SK-N-MC (cell line): ENCODE measurements at regions not wholly inside any gene's neighbourhood (a gene's known extent, or its start where the extent isn't known, plus 50 kb on each side); places are given as distances from the start of the nearest gene placed in this dataset.

Source experiments
- DNase-seq: peaks from one replicate; pipeline ENCODE4 v3.0.0-alpha.2; 2011; ENCODE audit warnings: low read depth, low spot score
- H3K27ac ChIP-seq: fragments of 200-600 bp; sonication (generic); 2 replicates; pipeline ENCODE4 v1.5.1; 2016; ENCODE audit warnings: mixed run types
- H3K36me3 ChIP-seq: fragments of 200-600 bp; sonication (generic); 2 replicates; pipeline ENCODE4 v1.6.1; 2017; ENCODE audit warnings: antibody characterized with exemption, low read length, mixed read lengths; ENCODE audit not compliant: insufficient read depth
- H3K4me3 ChIP-seq: fragments of 200-600 bp; sonication (generic); 2 replicates; pipeline ENCODE4 v1.5.1; 2016
- H3K9ac ChIP-seq: fragments of 200-600 bp; sonication (generic); 2 replicates; pipeline ENCODE4 v1.8.0; 2017; ENCODE audit warnings: mixed run types, mixed read lengths; ENCODE audit not compliant: insufficient read length
- H3K9me3 ChIP-seq: fragments of 200-600 bp; sonication (generic); 2 replicates; pipeline ENCODE4 v1.6.1; 2017; ENCODE audit warnings: low read depth, mild to moderate bottlenecking, antibody characterized with exemption, low read length, moderate library complexity, mixed read lengths
- EZH2 ChIP-seq: fragments of 200-600 bp; sonication (generic); IDR thresholded peaks from one replicate; pipeline ENCODE4 v1.6.1; 2017; ENCODE audit warnings: antibody characterized with exemption
- FOXP2 ChIP-seq: optimal IDR thresholded peaks from 2 replicates; pipeline ENCODE3; 2011; ENCODE audit warnings: mild to moderate bottlenecking, moderate library complexity; ENCODE audit not compliant: insufficient read depth; ENCODE audit errors: extremely low read length, control extremely low read depth
- POLR2AphosphoS5 ChIP-seq: IDR thresholded peaks from 2 replicates; pipeline ENCODE4 v1.6.1; 2012; ENCODE audit warnings: mild to moderate bottlenecking, low read depth, low read length, borderline replicate concordance

DNA sequence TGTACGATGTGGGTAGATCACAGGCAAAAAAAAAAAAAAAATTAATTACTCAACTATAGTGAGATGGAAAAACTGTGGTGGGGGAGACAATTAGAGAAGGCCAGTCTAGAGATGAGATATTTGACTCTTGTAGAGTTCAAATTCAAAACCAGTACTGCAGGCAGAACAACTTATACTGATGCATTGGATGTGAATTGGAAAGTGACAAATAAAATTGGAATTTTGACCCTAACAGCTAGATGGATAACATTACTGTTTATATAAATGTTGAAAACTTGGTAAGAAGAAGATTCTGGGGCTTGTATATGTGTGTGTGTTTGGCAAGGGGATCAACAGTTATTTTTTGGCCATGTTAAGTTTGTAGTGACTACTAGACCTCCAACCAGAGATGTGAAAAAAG is 256.9 kb downstream of the RND3 start:
- TF ChIP-seq FOXP2: no peak
- TF ChIP-seq EZH2: no peak
- TF ChIP-seq POLR2AphosphoS5: no peak
- Histone ChIP-seq H3K9me3 (no peaks in the 10 kb centered on the region), H3K4me3 (no peak overlapping the region), H3K27ac (no peak overlapping the region), H3K36me3 (no peaks in the 10 kb centered on the region), H3K9ac (no peak overlapping the region)
- DNase-seq: no peak

DNA sequence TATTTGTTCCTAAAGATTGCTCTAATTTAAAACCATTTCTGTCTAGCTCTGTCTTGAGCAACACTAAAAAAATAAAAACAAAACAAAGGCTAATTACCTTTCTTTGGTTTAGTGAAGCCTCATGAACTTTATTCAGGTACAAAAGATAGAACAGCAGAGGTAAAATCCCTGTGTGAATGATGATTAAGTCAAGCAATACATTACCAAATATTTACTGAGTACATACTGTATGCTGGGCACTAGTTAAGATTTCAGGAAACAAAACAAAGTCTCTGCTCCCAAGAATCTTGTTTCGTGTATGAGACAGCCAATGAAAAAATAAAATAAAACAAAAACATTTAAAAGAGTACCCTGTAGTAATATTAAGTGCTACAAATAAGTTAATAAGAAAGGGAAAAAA is 257.5 kb downstream of the RND3 start:
- Histone ChIP-seq H3K9me3 (no peaks in the 10 kb centered on the region), H3K36me3 (no peaks in the 10 kb centered on the region), H3K9ac (no peak overlapping the region), H3K27ac (no peak overlapping the region), H3K4me3 (no peak overlapping the region)
- DNase-seq: no peak
- TF ChIP-seq FOXP2: no peak
- TF ChIP-seq POLR2AphosphoS5: no peak
- no peak for TF ChIP-seq EZH2

DNA sequence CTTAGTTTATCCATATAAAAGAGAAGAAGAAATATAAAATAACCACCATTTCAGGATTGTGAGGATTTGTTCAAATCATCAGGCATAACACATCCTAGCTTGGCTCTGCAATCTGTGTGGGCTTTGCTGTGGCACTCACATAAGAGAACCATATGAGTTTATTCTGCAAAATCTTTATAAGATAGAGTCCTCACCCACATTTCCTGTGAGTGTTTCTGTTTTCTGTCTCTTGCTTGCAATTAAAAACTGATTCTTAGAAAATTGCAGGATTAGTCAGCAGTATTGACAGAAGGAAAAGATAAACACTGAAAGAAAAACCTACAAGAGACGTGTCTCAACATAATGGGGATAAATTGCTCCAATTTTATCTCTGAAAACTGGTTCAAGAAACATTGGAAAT is 258.5 kb downstream of the RND3 start:
- H3K9ac ChIP-seq: no peak overlapping the region
- no peak for DNase-seq
- no peak overlapping the region for H3K4me3 ChIP-seq
- H3K9me3 ChIP-seq: no peaks in the 10 kb centered on the region
- no peak overlapping the region for H3K27ac ChIP-seq
- no peak for TF ChIP-seq EZH2
- TF ChIP-seq POLR2AphosphoS5: no peak
- no peak for TF ChIP-seq FOXP2
- H3K36me3 ChIP-seq: no peaks in the 10 kb centered on the region

DNA sequence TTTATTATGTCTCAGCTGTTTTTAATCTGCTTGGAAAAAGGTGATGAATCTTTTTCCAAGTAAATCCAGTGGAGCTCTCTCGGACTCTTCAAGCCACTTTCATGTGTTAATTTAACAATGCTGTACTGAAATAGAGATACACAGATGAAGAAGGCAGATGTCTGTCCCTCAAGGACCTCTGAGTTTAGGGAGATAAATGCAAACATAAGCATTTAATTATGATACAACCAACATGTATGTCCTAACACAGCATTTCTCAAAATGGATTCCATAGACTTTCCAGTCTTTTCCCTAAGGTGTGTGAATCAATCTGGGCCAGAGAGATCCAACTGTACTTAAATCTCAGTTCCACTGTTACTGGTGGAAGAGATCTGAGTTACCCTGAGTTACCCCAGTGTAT is 262.4 kb downstream of the RND3 start:
- no peak overlapping the region for H3K9ac ChIP-seq
- H3K4me3 ChIP-seq: no peak overlapping the region
- no peaks in the 10 kb centered on the region for H3K36me3 ChIP-seq
- TF ChIP-seq FOXP2 (no peak), EZH2 (no peak), POLR2AphosphoS5 (no peak)
- no peak for DNase-seq
- H3K9me3 ChIP-seq: no peaks in the 10 kb centered on the region
- H3K27ac ChIP-seq: no peak overlapping the region

DNA sequence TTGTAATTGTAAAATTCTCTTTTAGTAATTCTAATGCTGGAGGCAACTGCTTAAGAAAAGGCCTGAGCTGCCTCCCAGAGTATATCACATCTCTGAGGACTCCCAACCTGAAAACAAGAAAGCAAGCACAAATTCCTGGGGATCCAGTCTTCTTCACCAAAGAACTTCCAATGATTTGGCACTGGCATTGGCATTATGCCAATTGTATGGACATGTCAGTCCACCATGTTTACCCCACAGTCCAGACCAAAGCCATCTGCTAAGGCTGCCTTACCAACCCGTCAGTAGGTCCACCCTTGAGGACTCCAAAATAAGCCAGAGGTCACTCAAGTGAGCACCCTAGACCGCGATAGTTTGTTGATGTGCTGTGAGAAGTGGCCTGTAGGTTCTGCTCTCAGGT is 263.1 kb downstream of the RND3 start:
- H3K9ac ChIP-seq: no peak overlapping the region
- H3K9me3 ChIP-seq: no peaks in the 10 kb centered on the region
- H3K36me3 ChIP-seq: no peaks in the 10 kb centered on the region
- no peak overlapping the region for H3K4me3 ChIP-seq
- DNase-seq: no peak
- no peak overlapping the region for H3K27ac ChIP-seq
- TF ChIP-seq POLR2AphosphoS5 (no peak), FOXP2 (no peak), EZH2 (no peak)

DNA sequence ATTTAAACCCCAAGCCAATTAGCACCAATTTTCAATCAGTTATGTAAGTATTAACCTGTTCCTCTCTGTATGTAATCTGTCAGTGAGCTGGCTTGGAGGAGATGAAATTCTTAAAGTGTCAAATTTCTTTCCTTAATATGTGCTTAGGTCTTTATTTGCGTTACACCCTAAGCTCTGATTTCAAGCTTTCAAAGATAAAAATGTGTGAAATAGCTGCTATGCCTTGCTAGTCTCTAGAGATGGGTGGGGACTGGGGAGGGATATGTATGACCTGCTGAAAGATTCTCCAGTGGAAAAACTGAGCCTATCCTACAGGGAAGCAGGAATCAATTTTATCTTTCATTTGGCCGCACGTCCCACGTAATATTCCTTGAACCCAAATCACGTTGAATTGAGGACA is 264.5 kb downstream of the RND3 start:
- no peak overlapping the region for H3K9ac ChIP-seq
- no peak for DNase-seq
- H3K4me3 ChIP-seq: no peak overlapping the region
- no peak for TF ChIP-seq FOXP2
- no peak for TF ChIP-seq EZH2
- H3K27ac ChIP-seq: no peak overlapping the region
- no peaks in the 10 kb centered on the region for H3K36me3 ChIP-seq
- no peaks in the 10 kb centered on the region for H3K9me3 ChIP-seq

DNA sequence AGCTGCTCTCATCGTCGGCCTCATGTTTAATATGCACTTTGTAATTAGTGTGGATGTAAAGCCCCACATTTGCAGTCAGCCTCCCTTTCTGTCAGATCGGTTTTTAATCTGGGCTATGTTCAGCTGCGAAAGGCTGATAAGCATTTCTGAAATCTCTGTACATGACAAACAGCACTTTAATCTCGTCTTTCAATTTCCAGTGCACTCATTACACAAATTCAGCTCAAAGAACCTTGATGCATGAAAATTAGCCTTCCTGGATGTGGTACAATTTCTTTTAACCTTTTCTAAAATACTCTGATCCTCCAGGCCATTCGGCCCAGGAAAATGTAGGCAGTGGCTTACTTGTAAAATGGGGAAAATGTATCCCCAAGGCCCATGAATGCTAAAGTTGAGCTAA is 265.1 kb downstream of the RND3 start:
- Histone ChIP-seq H3K27ac (no peak overlapping the region), H3K9me3 (no peaks in the 10 kb centered on the region), H3K9ac (no peak overlapping the region), H3K4me3 (no peak overlapping the region), H3K36me3 (no peaks in the 10 kb centered on the region)
- TF ChIP-seq EZH2 (no peak), POLR2AphosphoS5 (no peak), FOXP2 (no peak)
- DNase-seq: no peak

DNA sequence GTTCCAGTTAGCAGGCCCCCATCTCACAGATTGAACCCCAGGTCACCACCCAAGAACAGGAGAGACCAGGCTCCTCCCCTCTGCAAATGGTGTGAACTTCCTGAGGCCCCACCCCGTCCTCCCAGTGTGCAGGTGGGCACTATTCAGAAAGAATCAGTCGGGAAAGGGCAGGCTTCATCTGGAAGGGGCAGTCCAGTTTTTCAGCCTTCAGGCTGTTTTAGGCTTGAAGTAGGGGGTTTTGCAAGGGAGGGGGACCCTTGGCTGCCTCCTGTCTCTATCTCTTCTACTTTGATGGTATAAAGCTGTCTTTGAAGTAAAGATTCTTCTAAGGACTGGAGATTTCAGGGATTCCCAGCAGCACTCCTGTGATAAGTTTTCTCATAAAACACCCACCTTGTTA is 267.6 kb downstream of the RND3 start:
- no peak overlapping the region for H3K4me3 ChIP-seq
- no peak for TF ChIP-seq EZH2
- TF ChIP-seq POLR2AphosphoS5: no peak
- TF ChIP-seq FOXP2: no peak
- no peak overlapping the region for H3K9ac ChIP-seq
- no peak overlapping the region for H3K27ac ChIP-seq
- DNase-seq: no peak
- H3K9me3 ChIP-seq: no peaks in the 10 kb centered on the region
- no peaks in the 10 kb centered on the region for H3K36me3 ChIP-seq

DNA sequence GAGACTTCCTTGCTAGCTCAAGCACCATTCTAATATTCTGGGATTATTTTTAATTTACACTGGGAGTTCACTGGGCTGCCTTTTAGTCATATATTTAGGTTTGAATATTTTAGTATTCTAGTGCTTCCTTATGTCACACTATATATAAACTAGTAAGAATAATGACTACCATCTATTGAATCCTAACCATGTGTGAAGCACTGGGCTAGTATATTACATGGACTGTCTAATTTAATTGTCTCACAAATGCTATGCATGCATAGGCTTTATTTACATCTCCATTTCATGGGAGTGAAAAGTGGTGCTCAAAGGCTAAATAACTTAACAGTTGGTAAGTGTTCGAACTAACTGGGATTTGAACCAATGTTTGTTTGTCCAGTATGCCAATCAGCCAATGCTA is 272.4 kb downstream of the RND3 start:
- H3K27ac ChIP-seq: no peak overlapping the region
- no peak for TF ChIP-seq POLR2AphosphoS5
- no peak for TF ChIP-seq EZH2
- no peak for TF ChIP-seq FOXP2

More for the DNA sequence above, 272.4 kb downstream of the RND3 start:
- H3K9ac ChIP-seq: no peak overlapping the region
- H3K9me3 ChIP-seq: no peaks in the 10 kb centered on the region
- no peaks in the 10 kb centered on the region for H3K36me3 ChIP-seq
- no peak for DNase-seq
- no peak overlapping the region for H3K4me3 ChIP-seq
